ENCODE measurements at regions not wholly inside any gene's neighbourhood (a gene's known extent, or its start where the extent isn't known, plus 50 kb on each side); places are given as distances from the start of the nearest gene placed in this dataset.

GRCh38 chr2:154556146-154556545, 142.3 kb upstream of the KCNJ3 start (continued):
- no peak for TF ChIP-seq ZBTB2 (IDR thresholded peaks at IDR 0.05)
- TF ChIP-seq SMARCA5 (IDR thresholded peaks at IDR 0.05): no peak

GRCh38 chr2:154556607-154557006, 141.9 kb upstream of the KCNJ3 start:
- Histone ChIP-seq H3K9me3 (replicated peaks; ENCODE audit: control insufficient read depth, insufficient read depth, low read depth, low read length) (no peaks in the 10 kb centered on the region), H2AFZ (ENCODE audit: low read depth, low read length) (no peak overlapping the region), H3K27me3 (ENCODE audit: control insufficient read depth in 2 of 2, insufficient read depth in 2 of 2, low read length in 2 of 2) (no peaks in the 10 kb centered on the region), H3K4me3 (no peak overlapping the region), H3K4me2 (ENCODE audit: insufficient read depth, low read length) (no peak overlapping the region), H3K79me2 (ENCODE audit: control insufficient read depth, insufficient read depth, low read length) (no peaks in the 10 kb centered on the region), H3K4me1 (replicated peaks in 1 of 2; ENCODE audit: control insufficient read depth in 2 of 2, insufficient read depth in 2 of 2, low read length in 2 of 2) (no peaks in the 10 kb centered on the region), H3K9ac (ENCODE audit: insufficient read depth in 1 of 2, low read depth in 2 of 2, low read length in 2 of 2) (no peak overlapping the region), H3K27ac (ENCODE audit: extremely low read depth, low read depth, low read length) (no peak overlapping the region), H3K9me1 (ENCODE audit: control insufficient read depth, insufficient read depth, low read length) (no peaks in the 10 kb centered on the region), H4K20me1 (replicated peaks; ENCODE audit: control insufficient read depth, insufficient read depth, low read length) (no peaks in the 10 kb centered on the region), H3K36me3 (ENCODE audit: control insufficient read depth, insufficient read depth, low read length) (no peaks in the 10 kb centered on the region)
- CTCF ChIA-PET (ENCODE audit: low intra/inter-chr PET ratio): no interaction called here
- FAIRE-seq (no peak), ATAC-seq (no peak), DNase-seq (ENCODE audit: extremely low read depth in 1 of 4, low spot score in 3 of 4) (no peak)
- BruUV-seq (replicated peaks): no TSS peak
- POLR2A ChIA-PET: no interaction called here
- TF ChIP-seq MCM2 (IDR thresholded peaks at IDR 0.05; ENCODE audit: low read depth): no peak
- no peak for TF ChIP-seq SIN3B (IDR thresholded peaks at IDR 0.05; ENCODE audit: low read depth)
- no peak for TF ChIP-seq TFAP4 (CRISPR knock-in tag; IDR thresholded peaks at IDR 0.05; ENCODE audit: borderline replicate concordance)
- no peak for TF ChIP-seq CHCHD3 (CRISPR knock-in tag; IDR thresholded peaks at IDR 0.05)
- no peak for TF ChIP-seq RNF219 (CRISPR knock-in tag; IDR thresholded peaks at IDR 0.05)
- TF ChIP-seq GATA2 (CRISPR knock-in tag; IDR thresholded peaks at IDR 0.05): no peak
- no peak for TF ChIP-seq SUPT5H (IDR thresholded peaks at IDR 0.05)
- TF ChIP-seq KDM5B (IDR thresholded peaks at IDR 0.05; ENCODE audit: insufficient replicate concordance, low read depth, low read length): no peak
- no peak for TF ChIP-seq ZFP30 (CRISPR knock-in tag; IDR thresholded peaks at IDR 0.05; ENCODE audit: borderline replicate concordance)
- TF ChIP-seq MEIS2 (IDR thresholded peaks at IDR 0.05; ENCODE audit: partially characterized antibody): no peak
- WGBS (ENCODE audit: insufficient coverage, low coverage, missing lambda C conversion rate): 0% methylated on average over 1 of the region's 1 CpG
- in situ Hi-C loops (cut with MboI) (no loop called here), intact Hi-C loops (cut with micrococcal nuclease) (no loop called here)

Data from K562 (cell line).